HG02852 (cell line): ENCODE measurements at regions not wholly inside any gene's neighbourhood (a gene's known extent, or its start where the extent isn't known, plus 50 kb on each side); places are given as distances from the start of the nearest gene placed in this dataset.
A peak's percentile ranks its signal among the peaks of the same experiment; 100 is the strongest.

Experiments
- ATAC-seq: cut with Tn5 transposase; IDR thresholded peaks from one replicate; pipeline ENCODE4 v1.9.1; 2021; ENCODE audit warnings: mild to moderate bottlenecking, moderate library complexity; ENCODE audit not compliant: unreplicated experiment

GRCh38 chrX:39163581-39164126, 362.4 kb downstream of the MID1IP1 start:
- no peak for ATAC-seq

- ATAC-seq: no peak
These were observed 363.0 kb downstream of the MID1IP1 start for GRCh38 chrX:39164212-39164611.

DNA sequence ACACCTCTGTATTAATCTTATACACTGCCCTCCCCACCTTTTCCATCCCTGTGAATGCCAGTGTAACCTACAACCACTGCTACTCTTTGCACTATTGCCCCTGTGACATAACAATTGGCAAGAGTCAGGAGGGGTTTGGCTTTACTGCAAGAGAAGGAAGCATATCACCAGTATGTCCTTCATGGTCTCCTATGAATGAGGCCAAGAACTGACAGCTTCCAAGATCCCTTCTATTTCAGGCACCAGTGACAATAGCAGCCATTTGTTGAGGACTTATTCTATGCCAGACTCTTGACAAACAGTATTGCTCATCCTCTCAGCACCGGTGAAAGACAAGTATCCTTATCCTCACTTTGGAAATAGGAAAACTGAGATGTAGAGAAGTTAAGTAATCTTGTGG, 363.9 kb downstream of the MID1IP1 start:
- no peak for ATAC-seq

- no peak for ATAC-seq
These were observed 364.5 kb downstream of the MID1IP1 start for GRCh38 chrX:39165773-39166172.

DNA sequence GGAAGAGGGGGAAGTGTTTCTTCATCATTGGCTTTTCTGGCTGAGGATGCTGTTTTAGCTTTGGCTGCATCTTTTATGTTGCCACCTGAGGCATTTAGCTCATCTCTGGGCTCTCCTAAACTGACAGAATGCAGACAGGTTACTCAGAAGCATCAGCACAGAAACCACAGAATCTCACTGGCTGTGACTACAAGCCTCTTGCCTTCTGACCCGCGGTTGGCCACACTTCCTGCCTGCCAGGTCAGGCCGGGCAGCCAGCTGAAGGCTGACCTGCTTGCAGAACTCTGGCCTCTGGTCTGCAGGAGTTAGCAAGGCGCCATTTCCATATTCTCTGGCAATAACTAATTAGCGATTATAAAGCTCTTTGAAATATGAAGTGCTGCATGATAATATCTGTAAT, 366.5 kb downstream of the MID1IP1 start:
- no peak for ATAC-seq

DNA sequence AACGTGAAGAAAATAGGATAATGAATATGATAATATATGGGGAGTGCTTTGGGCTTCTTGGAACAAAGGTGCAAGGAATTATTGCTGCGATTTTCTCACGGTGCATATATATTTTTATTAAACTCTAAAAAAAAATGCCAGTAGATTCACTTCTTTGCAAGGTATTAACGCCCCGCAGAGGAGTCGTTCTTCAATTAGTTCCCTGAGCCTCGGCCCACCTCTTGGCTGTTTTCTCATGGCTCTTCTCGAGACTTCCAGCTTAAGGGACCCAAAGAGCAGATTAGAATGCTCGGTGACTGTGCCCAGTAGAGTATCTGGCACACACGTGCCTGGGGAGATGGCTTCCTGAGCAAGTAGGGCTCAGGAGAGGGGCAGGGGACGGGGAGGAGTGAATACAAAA, 367.4 kb downstream of the MID1IP1 start:
- ATAC-seq: no peak

DNA sequence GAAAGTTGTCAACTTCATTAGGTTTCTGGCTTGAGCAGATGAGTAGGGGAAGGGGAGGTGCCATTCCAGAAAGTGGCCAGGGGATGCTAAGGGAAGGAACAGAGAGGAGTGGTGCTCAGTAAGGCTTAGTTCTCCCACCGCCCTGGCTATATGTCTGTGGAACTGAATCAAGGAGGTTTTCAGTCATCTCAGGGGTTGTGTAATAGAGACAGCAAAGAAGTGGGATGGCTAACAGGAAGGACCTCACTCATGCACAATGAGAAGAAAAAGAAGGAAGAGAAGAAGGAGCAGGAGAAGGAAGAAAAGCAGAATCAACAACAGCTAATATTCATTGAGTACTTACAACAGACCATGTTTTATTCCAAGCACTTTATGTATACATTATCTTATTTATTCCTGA, 368.7 kb downstream of the MID1IP1 start:
- ATAC-seq: no peak

DNA sequence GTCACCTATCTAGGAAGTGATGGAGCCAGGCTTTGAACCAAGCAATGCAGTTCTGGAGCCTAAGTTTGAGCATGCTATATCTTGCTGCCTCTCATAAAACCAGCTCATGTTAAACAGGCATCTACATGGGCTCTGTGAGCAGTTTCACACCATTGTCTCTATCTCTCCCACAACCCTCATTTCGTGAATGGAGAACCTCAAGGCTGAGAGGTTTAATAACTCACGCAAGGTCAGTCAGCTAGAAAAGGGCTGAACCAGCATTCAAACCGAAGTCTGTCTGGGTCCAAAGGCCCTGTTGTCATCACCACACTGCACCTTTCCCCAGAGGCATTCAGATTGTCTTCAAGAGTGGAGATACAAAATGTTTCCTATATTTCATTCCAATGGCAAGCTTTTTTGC, 369.2 kb downstream of the MID1IP1 start:
- peak; percentile 42 for ATAC-seq

GRCh38 chrX:39171686-39172085, 370.4 kb downstream of the MID1IP1 start:
- no peak for ATAC-seq

- no peak for ATAC-seq
These were observed 373.0 kb downstream of the MID1IP1 start for GRCh38 chrX:39174241-39174771.

DNA sequence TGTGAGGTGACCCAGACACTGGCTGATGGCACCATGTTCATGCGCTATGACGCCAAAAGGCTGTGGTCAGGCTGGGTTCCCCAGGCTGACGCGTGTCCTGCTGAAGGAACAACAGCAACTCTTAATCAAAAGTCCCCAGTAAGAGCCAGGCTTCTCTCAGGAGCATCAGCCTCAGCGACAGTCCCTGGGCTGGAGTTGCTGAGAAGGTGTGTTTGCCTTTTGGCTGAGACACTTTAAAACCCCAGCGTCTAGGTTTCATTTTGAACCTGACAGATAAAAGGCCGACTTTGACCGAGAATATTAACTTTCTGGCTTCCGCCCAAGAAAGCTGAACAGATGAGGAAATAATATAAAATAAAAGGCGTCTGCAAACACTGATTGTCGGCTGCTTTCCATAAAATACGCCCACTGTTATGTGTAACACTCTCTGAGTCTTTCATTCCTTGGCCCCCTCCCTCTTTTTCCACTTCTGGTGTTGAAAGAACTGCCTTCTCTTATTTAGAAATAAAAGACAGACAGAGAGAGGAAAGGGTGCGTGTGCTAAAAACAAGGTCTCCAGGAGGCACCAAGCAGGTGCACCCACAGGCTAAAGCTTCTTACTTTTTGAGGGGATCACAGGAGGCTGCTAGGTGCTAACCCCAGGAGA, 373.6 kb downstream of the MID1IP1 start:
- ATAC-seq: no peak

DNA sequence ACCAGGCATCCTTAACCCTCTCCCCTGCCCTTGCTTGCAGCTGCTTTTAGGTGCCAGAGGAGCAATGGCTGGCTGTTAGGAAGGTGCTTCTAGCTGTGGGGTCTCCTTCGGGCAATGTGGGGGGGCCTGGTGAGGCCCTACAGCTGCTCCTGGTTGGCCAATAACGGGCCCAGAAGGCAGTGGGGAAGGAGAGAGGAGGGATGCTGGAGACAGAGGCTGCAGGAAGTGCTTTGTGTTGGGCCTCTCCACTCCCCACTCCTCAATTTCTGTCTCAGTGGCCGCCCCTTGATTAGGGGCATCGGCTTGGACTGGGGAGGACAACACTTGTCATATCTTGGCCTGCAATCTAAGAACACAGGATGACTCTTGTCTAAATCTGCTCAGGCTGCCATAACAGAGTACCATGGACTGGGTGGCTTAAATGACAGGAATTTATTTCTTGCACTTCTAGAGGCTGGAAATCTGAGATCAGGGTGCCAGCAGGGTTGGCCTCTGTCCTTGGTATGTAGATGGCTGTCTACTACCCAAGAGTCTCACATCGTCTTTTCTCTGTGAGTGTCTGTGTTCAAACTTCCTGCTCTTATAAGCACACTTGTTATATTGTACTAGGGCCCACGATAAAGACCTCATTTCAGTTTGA, 374.3 kb downstream of the MID1IP1 start:
- no peak for ATAC-seq

- no peak for ATAC-seq
These were observed 374.8 kb downstream of the MID1IP1 start for GRCh38 chrX:39176105-39176504.

DNA sequence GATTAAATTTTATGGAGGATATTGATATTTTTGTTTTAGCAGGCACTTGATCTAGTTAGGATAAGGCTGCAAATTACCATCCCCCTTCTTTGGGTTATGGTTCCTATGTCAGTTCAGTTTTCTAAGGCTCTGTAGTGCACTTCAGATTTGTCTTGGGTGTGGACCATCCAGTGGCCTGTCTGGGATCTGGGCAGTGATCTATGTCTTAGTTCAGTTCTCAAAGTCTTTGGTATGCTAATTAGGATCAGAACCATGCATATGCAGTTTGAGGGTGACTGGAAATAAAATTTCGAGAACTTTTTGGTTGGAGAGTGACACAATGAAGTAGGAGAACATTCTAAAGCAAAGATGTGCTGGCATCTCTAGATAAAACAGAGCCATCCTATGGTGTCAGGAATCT, 388.2 kb downstream of the MID1IP1 start:
- no peak for ATAC-seq

DNA sequence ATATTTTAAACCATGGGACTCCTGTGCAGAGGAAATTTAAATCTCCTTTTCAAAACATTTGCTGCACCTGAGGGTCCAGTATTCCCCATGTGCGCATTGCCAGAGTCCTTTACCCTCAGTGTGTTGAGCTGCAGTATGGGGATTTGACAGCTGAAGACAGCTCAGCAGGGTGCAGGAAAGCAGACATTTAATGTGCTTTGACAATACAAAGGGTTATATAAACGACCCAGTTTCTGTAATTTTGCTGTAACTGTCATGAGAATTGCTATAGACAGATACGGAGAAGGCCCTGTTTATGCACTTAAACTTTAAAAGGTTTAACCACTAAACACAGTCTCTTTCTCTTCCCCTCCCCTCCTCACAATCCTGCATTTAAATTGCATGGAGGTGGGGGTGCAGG, 393.4 kb downstream of the MID1IP1 start:
- ATAC-seq: no peak

GRCh38 chrX:39195156-39195555, 393.9 kb downstream of the MID1IP1 start:
- no peak for ATAC-seq

DNA sequence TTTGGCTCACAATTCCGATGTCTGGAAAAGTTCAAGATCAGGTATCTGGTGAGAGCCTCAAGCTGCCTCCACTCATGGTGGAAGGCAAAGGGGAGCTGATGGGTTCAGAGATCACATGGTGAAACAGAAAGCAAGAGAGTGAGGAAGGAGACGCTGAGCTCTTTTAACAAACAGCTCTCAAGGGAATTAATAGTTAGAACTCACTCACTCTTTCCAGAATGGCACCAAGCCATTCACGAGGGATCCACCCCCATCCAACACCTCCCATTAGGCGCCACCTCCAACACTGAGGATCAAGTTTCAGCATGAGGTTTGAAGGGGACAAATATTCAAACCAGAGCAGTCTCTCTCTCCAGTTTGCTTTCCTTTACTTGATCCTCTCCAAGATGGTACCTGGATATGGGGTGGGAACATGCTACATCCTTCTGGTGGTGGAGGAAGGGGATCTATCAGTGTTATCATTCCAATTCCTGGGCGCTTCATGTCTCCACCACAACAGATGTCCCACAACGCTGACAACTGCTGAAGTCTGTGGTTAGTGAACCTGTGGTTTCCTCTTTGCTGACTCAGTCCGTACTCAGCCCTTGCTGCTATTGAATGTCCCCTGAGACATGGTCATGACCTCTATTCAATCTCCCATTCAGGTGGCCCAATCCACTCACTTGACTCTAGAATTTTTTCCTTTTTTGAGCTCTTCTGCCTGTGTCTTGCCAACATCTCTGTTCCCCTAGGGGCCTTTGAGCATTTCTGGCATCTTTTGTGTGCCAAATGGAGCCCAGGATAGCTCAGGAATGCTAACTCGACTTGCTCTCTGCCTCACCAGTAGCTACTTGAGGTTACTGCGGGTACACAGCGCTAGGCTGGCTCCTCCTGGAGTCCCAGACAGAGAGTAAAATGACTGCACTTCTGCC, 395.2 kb downstream of the MID1IP1 start:
- peak; percentile 97 for ATAC-seq

- no peak for ATAC-seq
These were observed 398.2 kb downstream of the MID1IP1 start for GRCh38 chrX:39199429-39199828.

DNA sequence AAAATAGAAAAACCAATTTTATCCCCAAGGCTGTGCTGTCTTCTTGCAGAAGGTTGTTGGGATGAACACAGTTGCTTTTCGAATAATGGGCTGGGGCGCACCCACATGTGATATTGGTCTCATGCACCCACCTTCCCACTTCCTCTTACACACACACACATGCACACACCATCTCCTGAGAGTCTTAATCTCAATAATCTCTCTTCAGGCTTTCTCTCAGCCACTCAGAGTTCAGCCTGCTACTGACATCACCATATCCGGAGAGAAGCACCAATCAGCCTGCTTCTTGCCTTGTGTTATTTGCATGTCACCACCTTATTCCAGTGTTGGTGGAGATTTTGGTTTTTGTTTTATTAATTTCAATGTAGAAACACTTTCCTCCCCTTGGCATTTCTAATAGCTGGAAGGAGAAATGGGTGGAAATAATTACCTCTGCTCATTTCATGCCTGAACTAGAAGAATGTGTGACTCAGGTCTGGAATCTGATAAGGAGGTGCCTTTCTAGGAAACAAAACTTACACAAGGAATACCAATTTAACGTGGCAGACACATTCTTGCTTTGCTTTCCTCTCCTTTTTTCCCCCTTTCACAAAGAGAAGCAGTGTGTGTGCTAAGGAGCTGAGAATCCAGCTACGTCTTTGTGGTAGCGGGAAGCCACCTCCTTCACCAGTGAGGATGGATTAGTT, 400.2 kb downstream of the MID1IP1 start:
- no peak for ATAC-seq

DNA sequence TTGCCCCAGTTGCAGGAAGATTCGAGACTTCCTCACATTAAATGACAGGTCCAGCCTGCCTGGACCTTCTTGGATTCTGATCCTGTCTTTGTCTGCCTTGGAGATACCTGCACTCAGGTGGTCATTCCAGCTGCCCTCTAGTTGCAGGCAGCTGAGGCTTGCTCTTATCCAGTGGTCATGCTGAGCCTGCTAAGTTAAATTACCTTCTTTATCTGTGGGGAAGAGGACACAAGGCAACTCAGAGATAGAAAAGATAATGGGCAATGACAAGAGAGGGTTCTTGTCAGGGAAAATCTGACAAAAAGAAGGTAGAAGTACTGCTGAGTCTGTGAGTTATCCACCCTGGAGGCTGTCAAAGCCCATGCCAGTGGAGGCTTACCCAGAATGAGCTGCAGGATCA, 401.4 kb downstream of the MID1IP1 start:
- no peak for ATAC-seq

GRCh38 chrX:39203427-39203826, 402.2 kb downstream of the MID1IP1 start:
- no peak for ATAC-seq
